Fibroblast of lung (primary cell): ENCODE measurements at regions not wholly inside any gene's neighbourhood (a gene's known extent, or its start where the extent isn't known, plus 50 kb on each side); places are given as distances from the start of the nearest gene placed in this dataset.

ENCODE experiments used
- CTCF ChIP-seq, 2 donors: IDR thresholded peaks in 1 of 2; conservative IDR thresholded peaks in 1 of 2; 1 replicate in 1 of 2; 2 replicates in 1 of 2; pipeline ENCODE4 v1.5.1; 2011 to 2012; ENCODE audit warnings: low read length in 2 of 2, control low read depth in 1 of 2, inconsistent platforms in 1 of 2, low read depth in 1 of 2, mild to moderate bottlenecking in 1 of 2
- EZH2 ChIP-seq: IDR thresholded peaks from 2 replicates; pipeline ENCODE4 v1.5.1; 2012; ENCODE audit warnings: low read length, control low read depth, mild to moderate bottlenecking; ENCODE audit errors: missing control alignments

- TF ChIP-seq CTCF (conservative IDR thresholded peaks at IDR 0.05 in 1 of 2, IDR thresholded peaks at IDR 0.05 in 1 of 2; ENCODE audit: low read depth in 1 of 2, low read length in 2 of 2) (no peak), EZH2 (no peak)
These were observed 372.4 kb upstream of the RPS6KA3 start for GRCh38 chrX:20639115-20639514.
